Upper lobe of left lung (tissue), 6 donors: ENCODE measurements at regions not wholly inside any gene's neighbourhood (a gene's known extent, or its start where the extent isn't known, plus 50 kb on each side); places are given as distances from the start of the nearest gene placed in this dataset.
"Not testable (repeated sequence)": the region's sequence is repeated elsewhere in the genome, so short reads cannot be mapped to it uniquely, and the experiment has no call there.

Experiments used
- ATAC-seq, 2 donors: fragments of 200-7000 bp; cut with Tn5 transposase; one replicate each; pipeline ENCODE4 v1.9.1; 2022; ENCODE audit warnings: mild to moderate bottlenecking in 2 of 2, moderate library complexity in 2 of 2; ENCODE audit not compliant: low FRiP score in 2 of 2
- DNase-seq, 2 donors: peaks; one replicate each; pipeline ENCODE4 v3.0.0-alpha.2; 2019 to 2020
- H3K27ac ChIP-seq, 4 donors: fragments of 200-600 bp; sonication (generic); one replicate each; pipeline ENCODE4 v1.5.1; 2016 to 2019
- H3K27me3 ChIP-seq, 4 donors: fragments of 200-600 bp; sonication (generic); one replicate each; pipeline ENCODE4 v1.5.1; 2017 to 2019
- H3K36me3 ChIP-seq, 4 donors: fragments of 200-600 bp; sonication (generic); one replicate each; pipeline ENCODE4 v1.5.1; 2016 to 2019
- H3K4me1 ChIP-seq, 4 donors: fragments of 200-600 bp; sonication (generic); one replicate each; pipeline ENCODE4 v1.5.1; 2018 to 2019
- H3K4me3 ChIP-seq, 4 donors: fragments of 200-600 bp; sonication (generic); one replicate each; pipeline ENCODE4 v1.5.1; 2017 to 2019; ENCODE audit warnings: mild to moderate bottlenecking in 2 of 4, moderate library complexity in 1 of 4
- H3K9me3 ChIP-seq, 4 donors: fragments of 200-600 bp; sonication (generic); one replicate each; pipeline ENCODE4 v1.5.1; 2018 to 2019
- EP300 ChIP-seq, 4 donors: sonication (generic); formaldehyde crosslinking; IDR thresholded peaks; one replicate each; pipeline ENCODE4 v1.5.1; 2017; ENCODE audit warnings: antibody characterized with exemption in 4 of 4, control low read depth in 2 of 4
- POLR2A ChIP-seq, 4 donors: fragments of 450-650 bp; IDR thresholded peaks; one replicate each; pipeline ENCODE4 v1.5.1; 2016 to 2017; ENCODE audit warnings: antibody characterized with exemption in 4 of 4, mild to moderate bottlenecking in 2 of 4
- POLR2AphosphoS5 ChIP-seq, 2 donors: sonication (generic); formaldehyde crosslinking; IDR thresholded peaks; one replicate each; pipeline ENCODE4 v1.5.1; 2017; ENCODE audit warnings: antibody characterized with exemption in 2 of 2
- WGBS, 2 donors: methylation state at CpG; one replicate each; pipeline ENCODE4 v1.1.5; 2017 to 2018; 5-methylcytosine and 5-hydroxymethylcytosine counted together
- TF ChIP-seq, protein P1 (sequence below), 6 experiments: fragments of 450-650 bp in 4 of 6; fragments of 200-600 bp in 2 of 6; sonication (generic) in 2 of 6; IDR thresholded peaks; one replicate each; pipeline ENCODE4 v1.5.1; 2016 to 2019; ENCODE audit warnings: antibody characterized with exemption in 6 of 6
- donor health status: DM: no; HTN: no; CAD: no; lungs with moderate emphysema.
- donor health status: DM: no; HTN: yes; CAD: no; lungs with severe emphysema.

GRCh38 chr2:224155896-224156295 lies 116.8 kb upstream of the SERPINE2 start:
- Histone ChIP-seq H3K4me3 (no peak overlapping the region), H3K4me1 (no peaks in the 10 kb centered on the region), H3K9me3 (no peaks in the 10 kb centered on the region), H3K27ac (no peak overlapping the region), H3K36me3 (no peaks in the 10 kb centered on the region), H3K27me3 (no peaks in the 10 kb centered on the region)
- DNase-seq = no peak
- WGBS, 2 donors = 60 to 77% methylated on average over 3 of the region's 3 CpGs
- TF ChIP-seq, protein P1, sequence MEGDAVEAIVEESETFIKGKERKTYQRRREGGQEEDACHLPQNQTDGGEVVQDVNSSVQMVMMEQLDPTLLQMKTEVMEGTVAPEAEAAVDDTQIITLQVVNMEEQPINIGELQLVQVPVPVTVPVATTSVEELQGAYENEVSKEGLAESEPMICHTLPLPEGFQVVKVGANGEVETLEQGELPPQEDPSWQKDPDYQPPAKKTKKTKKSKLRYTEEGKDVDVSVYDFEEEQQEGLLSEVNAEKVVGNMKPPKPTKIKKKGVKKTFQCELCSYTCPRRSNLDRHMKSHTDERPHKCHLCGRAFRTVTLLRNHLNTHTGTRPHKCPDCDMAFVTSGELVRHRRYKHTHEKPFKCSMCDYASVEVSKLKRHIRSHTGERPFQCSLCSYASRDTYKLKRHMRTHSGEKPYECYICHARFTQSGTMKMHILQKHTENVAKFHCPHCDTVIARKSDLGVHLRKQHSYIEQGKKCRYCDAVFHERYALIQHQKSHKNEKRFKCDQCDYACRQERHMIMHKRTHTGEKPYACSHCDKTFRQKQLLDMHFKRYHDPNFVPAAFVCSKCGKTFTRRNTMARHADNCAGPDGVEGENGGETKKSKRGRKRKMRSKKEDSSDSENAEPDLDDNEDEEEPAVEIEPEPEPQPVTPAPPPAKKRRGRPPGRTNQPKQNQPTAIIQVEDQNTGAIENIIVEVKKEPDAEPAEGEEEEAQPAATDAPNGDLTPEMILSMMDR (IDR thresholded peaks at IDR 0.05) = no peak
- TF ChIP-seq POLR2AphosphoS5 (IDR thresholded peaks at IDR 0.05) (no peak), EP300 (IDR thresholded peaks at IDR 0.05) (no peak), POLR2A (IDR thresholded peaks at IDR 0.05) (no peak)
- no peak for ATAC-seq

- DNase-seq = no peak
- H3K9me3 ChIP-seq = no peaks in the 10 kb centered on the region
- no peak overlapping the region for H3K27ac ChIP-seq
- H3K36me3 ChIP-seq = no peaks in the 10 kb centered on the region
- no peak overlapping the region for H3K4me3 ChIP-seq
- TF ChIP-seq POLR2AphosphoS5 (IDR thresholded peaks at IDR 0.05) = no peak
- TF ChIP-seq POLR2A (IDR thresholded peaks at IDR 0.05) = no peak
- no peak for TF ChIP-seq EP300 (IDR thresholded peaks at IDR 0.05)
- TF ChIP-seq, protein P1 (IDR thresholded peaks at IDR 0.05) = no peak
- 69 to 86% methylated on average over 3 of the region's 3 CpGs for WGBS, 2 donors
- H3K27me3 ChIP-seq = no peaks in the 10 kb centered on the region
- ATAC-seq = no peak
- no peaks in the 10 kb centered on the region for H3K4me1 ChIP-seq
These were observed 116.3 kb upstream of the SERPINE2 start for GRCh38 chr2:224155371-224155770.

DNA sequence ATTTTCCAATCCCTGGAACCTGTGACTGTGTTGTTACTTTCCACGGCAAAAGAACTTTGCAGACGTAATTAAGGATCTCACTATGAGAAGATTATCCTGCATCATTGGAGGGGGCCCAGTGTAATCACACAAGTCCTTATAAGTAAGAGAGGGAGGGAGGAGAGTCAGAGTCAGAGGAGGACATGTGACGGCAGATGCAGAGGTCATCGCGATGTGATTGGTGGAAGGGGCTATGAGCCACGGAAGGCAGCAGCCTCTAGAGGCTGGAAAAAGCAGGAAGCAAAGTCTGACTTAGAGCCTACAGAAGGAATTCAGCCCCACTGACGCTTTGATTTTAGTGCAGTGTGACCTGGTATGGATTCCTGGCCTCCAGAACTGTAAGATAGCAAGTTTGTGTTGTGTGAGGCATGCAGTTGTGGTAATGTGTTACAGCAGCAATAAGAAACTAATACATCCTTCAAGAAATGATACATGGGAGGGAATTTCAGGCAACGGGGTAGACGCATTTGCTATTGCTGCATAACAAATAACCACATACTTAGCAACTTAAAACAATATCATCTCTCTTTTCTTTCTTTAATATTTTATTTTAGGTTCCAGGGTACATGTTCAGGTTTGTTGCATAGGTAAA lies 112.7 kb upstream of the SERPINE2 start:
- H3K4me1 ChIP-seq = no peaks in the 10 kb centered on the region
- H3K27ac ChIP-seq = no peak overlapping the region
- WGBS, 2 donors = 88% methylated on average over 9 of the region's 9 CpGs
- H3K9me3 ChIP-seq = no peaks in the 10 kb centered on the region
- no peaks in the 10 kb centered on the region for H3K36me3 ChIP-seq
- H3K27me3 ChIP-seq = no peaks in the 10 kb centered on the region
- TF ChIP-seq, protein P1 (IDR thresholded peaks at IDR 0.05) = no peak
- TF ChIP-seq EP300 (IDR thresholded peaks at IDR 0.05) (no peak), POLR2A (IDR thresholded peaks at IDR 0.05) (no peak), POLR2AphosphoS5 (IDR thresholded peaks at IDR 0.05) (no peak)
- DNase-seq = no peak
- H3K4me3 ChIP-seq = no peak overlapping the region
- no peak for ATAC-seq

- TF ChIP-seq POLR2A (IDR thresholded peaks at IDR 0.05) (no peak), EP300 (IDR thresholded peaks at IDR 0.05) (no peak), POLR2AphosphoS5 (IDR thresholded peaks at IDR 0.05) (no peak)
- TF ChIP-seq, protein P1 (IDR thresholded peaks at IDR 0.05) = no peak
- 69 to 80% methylated on average over 3 of the region's 3 CpGs for WGBS, 2 donors
- no peak for DNase-seq
- no peak overlapping the region for H3K27ac ChIP-seq
- no peaks in the 10 kb centered on the region for H3K4me1 ChIP-seq
- no peaks in the 10 kb centered on the region for H3K9me3 ChIP-seq
- H3K36me3 ChIP-seq = no peaks in the 10 kb centered on the region
- ATAC-seq = no peak
- no peak overlapping the region for H3K4me3 ChIP-seq
- H3K27me3 ChIP-seq = no peaks in the 10 kb centered on the region
These were observed 112.1 kb upstream of the SERPINE2 start for GRCh38 chr2:224151161-224151560.

DNA sequence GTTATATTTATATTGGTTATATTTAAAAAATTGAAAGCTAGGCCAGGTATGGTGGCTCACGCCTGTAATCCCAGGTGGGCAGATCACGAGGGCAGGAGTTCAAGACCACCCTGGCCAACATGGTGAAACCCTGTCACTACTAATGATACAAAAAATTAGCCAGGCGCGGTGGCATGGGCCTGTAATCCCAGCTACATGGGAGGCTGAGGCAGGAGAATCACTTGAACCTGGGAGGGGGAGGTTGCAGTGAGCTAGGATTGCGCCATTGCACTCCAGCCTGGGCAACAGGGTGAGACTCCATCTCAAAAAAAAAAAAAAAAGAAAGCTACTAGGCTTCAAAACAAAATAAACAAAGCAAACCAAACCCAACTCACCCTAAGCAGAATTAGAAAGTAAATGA lies 109.0 kb upstream of the SERPINE2 start:
- H3K27me3 ChIP-seq, H3K36me3 ChIP-seq, H3K9me3 ChIP-seq, H3K4me1 ChIP-seq, DNase-seq, H3K4me3 ChIP-seq, H3K27ac ChIP-seq, ATAC-seq: not testable (repeated sequence)
- WGBS, 2 donors = 94 to 98% methylated on average over 5 of the region's 5 CpGs
